Stimulated activated CD8-positive, alpha-beta memory T cell treated with anti-CD3 and anti-CD28 coated beads, Interleukin-12 subunit alpha, Interleukin-12 subunit beta, amount 100 ng/mL, for 4 hours (primary cell): ENCODE measurements at regions not wholly inside any gene's neighbourhood (a gene's known extent, or its start where the extent isn't known, plus 50 kb on each side); places are given as distances from the start of the nearest gene placed in this dataset.
"Not testable (repeated sequence)": the region's sequence is repeated elsewhere in the genome, so short reads cannot be mapped to it uniquely, and the experiment has no call there.

Experiments
- DNase-seq: peaks from one replicate; pipeline ENCODE4 v3.0.0-alpha.2; 2020; ENCODE audit warnings: low read depth

DNA sequence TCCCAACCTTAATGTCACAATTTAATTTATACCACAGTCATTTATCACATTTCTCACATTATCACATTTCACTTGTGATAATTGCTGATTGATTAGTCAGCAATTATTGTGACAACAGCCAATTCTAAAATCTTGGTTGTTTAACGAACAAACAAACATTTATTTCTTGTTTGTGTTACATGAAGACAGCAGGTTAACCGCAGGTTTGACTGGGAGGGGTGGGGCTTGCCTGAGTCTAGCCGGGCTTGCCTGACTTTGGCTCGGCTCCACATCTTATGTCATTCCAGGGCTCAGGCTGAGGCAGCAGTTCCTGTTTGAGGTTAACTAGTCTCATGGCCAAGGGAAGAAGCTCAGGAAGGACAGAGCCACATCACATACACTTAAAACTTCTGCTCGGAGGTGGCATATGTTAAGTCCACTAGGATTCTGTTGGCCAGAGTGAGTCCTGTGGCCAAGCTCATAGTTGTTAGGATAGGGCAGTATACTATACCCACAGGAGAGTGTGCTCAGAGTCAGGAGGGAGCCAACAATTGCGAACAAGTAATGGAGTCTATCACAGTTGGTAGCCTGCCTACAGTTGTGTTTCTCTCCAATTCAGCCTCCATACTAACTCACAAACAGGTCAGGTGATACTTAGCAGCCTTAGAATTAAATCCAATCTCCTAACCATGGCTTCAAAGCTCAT is 90.0 kb upstream of the IFNGR1 start:
- no peak for DNase-seq

- no peak for DNase-seq
Measured at GRCh38 chr6:137307163-137307854, 88.1 kb upstream of the IFNGR1 start.

- DNase-seq = no peak
Measured at GRCh38 chr6:137305691-137306090, 86.5 kb upstream of the IFNGR1 start.

DNA sequence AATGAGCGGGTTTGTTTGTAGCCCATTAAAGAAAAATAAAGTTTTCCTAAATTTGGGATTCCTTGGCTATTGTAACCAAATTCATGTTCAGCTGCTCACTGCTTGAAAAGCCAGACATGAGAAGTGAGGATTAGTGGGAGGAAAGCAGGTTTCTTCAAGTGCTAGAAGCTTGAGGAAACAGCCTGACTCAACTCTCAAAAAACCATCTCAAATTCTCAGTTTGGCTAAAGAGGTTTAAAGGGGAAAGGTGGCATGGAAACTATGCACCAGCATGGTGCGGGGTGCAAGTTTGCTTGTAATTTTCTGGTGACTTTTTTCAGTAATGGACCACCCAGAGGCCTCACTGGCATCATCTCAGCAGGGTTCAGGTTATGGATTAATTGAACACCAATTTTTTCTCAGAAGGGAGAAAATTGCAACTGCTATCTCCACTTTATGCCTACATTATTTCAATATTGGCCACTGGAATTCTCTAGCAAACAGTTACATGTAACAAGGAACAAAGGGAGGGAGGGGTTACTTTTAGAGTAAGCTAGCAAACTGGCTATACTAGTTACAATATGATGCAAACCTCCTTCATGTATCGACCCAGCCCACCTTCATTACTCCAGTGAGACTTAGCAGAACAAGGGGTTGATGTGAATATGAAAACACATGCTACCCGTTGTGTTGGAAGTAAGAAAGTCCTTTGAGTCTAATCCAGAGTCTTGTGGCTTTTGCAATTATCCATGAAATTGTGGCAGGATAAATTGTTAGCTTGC is 85.0 kb upstream of the IFNGR1 start:
- no peak for DNase-seq

- DNase-seq = no peak
Measured at GRCh38 chr6:137303441-137303840, 84.3 kb upstream of the IFNGR1 start.

DNA sequence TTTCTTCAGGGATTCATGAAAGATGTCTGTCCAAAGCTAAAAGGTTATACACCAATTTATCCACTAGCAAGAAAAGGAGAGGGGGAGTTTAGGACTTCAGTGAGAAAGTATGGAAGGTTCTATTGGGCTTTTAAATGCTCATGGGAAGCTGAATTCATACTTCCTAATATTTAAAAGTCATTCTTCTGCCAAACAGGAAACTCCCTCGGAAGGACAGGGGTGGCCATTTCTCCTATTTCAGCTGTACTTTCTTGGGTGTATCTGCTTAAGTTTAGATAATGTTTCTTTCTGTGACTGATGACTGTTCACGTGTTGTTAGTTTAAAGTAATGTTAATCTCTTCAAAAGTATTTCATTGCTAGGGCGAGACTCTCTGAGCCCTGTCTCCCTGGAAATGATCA is 80.5 kb upstream of the IFNGR1 start:
- DNase-seq = no peak

DNA sequence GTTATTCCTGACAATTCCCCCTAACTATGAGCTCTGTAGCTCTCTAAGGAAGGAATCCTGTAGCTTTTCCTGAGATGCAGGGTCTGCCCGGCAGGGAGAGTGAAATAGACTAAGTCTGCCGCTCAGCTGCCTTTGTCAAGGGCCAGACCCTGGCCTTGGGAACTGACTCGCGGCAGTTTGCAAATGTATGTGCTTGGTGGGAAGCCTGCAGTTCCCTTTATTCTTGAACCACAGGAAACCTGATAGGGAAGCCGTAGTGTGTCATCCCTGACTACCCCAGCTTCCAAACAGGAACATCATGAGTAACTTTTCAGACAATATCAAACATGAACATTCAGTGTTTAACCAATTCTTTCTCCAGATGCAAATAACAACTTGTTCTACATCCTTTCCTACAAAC is 78.7 kb upstream of the IFNGR1 start:
- no peak for DNase-seq

DNA sequence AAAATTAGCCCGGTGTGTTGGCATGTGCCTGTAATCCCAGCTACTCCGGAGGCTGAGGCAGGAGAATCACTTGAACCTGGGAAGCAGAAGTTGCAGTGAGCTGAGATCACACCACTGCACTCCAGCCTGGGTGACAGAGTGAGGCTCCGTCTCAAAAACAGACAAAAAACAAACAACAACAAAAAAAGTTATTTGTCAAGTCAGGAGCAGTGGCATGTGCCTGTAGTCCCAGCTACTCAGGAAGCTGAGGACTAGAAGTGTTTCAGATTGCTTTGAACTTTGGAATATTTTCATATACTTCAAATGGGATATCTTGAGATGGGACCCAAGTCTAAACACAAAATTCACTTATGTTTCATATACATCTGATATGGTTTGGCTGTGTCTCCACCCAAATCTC is 73.1 kb upstream of the IFNGR1 start:
- DNase-seq = not testable (repeated sequence)

DNA sequence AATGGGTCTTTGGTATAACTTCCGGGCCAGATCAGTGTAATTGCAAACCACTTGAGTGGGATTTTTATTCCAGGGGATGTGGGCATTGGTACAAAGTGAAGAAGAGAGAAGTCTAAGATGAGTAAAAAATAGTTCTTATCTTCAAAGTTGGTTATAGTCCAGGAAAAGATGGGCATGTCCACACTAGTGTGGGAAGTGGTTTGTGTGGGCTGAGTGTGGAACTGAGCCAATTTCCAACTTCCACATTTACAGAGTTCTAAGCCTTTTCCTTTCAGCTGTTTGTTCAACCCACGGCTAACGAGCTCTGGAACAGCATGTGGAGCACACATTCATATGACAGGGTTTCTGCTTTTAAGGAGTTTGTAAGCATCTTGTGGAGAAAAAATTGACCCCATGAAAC is 72.3 kb upstream of the IFNGR1 start:
- no peak for DNase-seq

- DNase-seq = no peak
Measured at GRCh38 chr6:137290601-137291261, 71.5 kb upstream of the IFNGR1 start.

DNA sequence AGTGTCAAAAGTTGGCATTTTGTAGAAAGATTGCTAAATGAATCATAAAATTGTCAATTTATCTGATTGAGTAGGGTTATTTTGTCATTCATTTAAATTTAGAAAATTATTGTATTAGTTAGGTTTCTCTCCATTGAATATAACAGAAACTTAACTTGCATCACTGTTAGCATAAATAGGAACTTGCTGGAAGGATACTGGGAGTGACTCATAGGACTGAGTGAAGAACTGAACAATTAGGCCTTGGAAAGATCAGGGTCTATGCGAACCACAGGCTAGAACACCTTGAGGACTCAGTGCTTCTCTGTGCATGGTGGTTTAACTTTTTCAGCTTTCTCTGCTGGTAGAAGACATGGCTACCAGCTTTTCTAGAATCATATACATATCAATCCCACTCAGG is 67.7 kb upstream of the IFNGR1 start:
- no peak for DNase-seq

- no peak for DNase-seq
Measured at GRCh38 chr6:137286368-137286767, 67.2 kb upstream of the IFNGR1 start.

- DNase-seq = no peak
Measured at GRCh38 chr6:137284811-137285110, 65.6 kb upstream of the IFNGR1 start.

DNA sequence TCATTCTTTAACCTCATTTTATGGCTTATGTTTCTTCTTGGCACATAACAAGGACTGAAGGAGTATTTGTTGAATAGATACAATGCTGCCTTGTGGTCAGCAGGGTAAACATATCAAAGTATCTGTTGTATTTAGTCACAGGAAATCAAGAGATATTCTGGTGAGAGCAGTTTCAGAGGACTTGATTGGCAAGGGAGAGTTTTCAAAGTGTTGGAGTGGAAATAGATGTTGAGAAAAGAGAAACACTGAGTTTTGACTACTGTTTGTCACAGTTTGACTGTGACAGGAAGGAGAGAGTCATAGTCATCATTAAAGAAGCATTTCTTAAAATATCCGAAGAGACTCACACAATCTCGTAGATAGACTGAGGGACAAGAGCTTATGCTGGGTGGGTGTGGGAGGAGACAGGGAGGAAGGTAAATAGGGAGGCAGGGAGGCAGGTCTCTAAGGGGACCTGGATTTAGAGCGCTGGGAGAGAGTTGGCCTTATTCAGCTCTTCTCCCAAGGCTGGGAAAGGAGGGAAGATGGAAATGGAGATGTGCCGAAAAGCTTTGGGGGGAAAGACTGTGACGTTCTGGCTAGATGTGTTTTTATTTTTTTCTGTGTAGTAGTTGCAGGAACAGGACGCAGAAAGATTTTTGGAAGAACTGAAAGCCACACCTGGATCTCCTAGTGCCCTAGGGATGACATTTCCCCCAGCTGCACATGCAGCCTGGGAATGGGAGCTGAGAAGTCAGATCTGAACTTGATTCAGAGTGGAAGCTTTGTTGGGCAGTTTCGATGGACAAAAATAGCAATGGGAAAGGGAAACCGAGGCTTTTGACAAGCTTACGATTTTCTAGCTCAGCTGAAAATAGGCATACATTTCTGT is 65.0 kb upstream of the IFNGR1 start:
- no peak for DNase-seq

- DNase-seq = no peak
Measured at GRCh38 chr6:137283080-137283479, 63.9 kb upstream of the IFNGR1 start.

DNA sequence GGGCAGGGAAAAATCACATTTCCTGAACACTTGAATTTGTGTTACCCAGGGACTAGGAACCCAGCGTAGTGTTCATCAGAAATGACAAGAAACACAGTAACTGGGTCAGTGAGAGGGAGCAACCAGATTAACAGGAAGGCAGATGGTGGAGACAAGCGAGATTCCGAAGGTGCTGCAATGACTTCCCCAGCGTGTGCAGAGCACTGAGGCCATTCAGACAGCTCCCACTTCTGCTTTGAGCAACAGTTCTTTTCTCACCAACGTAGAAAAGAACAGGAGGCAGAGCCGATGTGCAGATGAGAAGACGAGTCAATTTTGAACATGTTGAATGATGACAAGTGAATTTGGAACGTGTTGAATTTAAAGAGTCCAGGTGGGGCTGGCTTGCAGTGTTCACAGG is 63.1 kb upstream of the IFNGR1 start:
- no peak for DNase-seq

- DNase-seq = not testable (repeated sequence)
Measured at GRCh38 chr6:137279279-137279678, 60.1 kb upstream of the IFNGR1 start.

- no peak for DNase-seq
Measured at GRCh38 chr6:137277971-137278637, 58.9 kb upstream of the IFNGR1 start.

DNA sequence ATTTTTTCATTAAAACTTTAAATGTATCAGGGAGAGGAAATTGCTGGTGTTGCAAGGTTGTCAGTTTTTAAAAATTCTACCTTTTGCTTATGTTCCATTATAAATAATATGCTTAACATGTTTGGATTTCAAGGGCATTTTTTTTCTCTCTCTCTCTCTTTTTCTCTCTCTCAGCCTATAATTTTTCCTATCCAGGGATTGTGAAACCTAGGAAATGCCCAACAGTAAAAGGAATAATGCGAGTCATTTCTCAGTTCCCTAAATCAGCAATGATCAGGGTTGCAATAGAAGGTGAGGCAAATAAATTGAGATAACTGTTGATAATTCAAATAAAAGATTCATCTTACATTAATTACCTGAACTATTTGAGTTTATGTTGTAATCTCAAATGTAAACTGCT is 53.2 kb upstream of the IFNGR1 start:
- no peak for DNase-seq

GRCh38 chr6:137271245-137272183 is 52.3 kb upstream of the IFNGR1 start:
- no peak for DNase-seq
